ENCODE measurements at regions not wholly inside any gene's neighbourhood (a gene's known extent, or its start where the extent isn't known, plus 50 kb on each side); places are given as distances from the start of the nearest gene placed in this dataset.

- no peak for TF ChIP-seq ZNF462 (CRISPR knock-in tag; IDR thresholded peaks at IDR 0.05)
- no peak for TF ChIP-seq EZH2phosphoT487 (IDR thresholded peaks at IDR 0.05; ENCODE audit: unreplicated experiment)
Observed at GRCh38 chr12:70078161-70078560, 165.1 kb upstream of the CNOT2 start (continued).

GRCh38 chr12:70080566-70080965 lies 162.7 kb upstream of the CNOT2 start:
- ATAC-seq = no peak

More at GRCh38 chr12:70080566-70080965, 162.7 kb upstream of the CNOT2 start:
- Histone ChIP-seq H4K20me1 (replicated peaks; ENCODE audit: insufficient read depth) (no peaks in the 10 kb centered on the region), H3K27me3 (ENCODE audit: insufficient read depth) (no peaks in the 10 kb centered on the region), H3K79me2 (replicated peaks; ENCODE audit: insufficient read depth) (no peaks in the 10 kb centered on the region), H3K9me2 (ENCODE audit: insufficient read depth) (no peaks in the 10 kb centered on the region), H3F3A (replicated peaks; ENCODE audit: low read depth) (no peaks in the 10 kb centered on the region), H3K36me3 (ENCODE audit: insufficient read depth) (no peaks in the 10 kb centered on the region), H2AFZ (no peak overlapping the region), H3K4me1 (ENCODE audit: insufficient read depth) (no peaks in the 10 kb centered on the region; the same call in 1 of the 2 replicates), H3K27ac (ENCODE audit: low read depth) (no peak overlapping the region), H3K4me2 (no peak overlapping the region), H3K4me3 (no peak overlapping the region)
- Mint-ChIP-seq H3K27ac (no peak overlapping the region), H3K4me1 (peaks cover 7% of the 10 kb centered on the region), H3K27me3 (ENCODE audit: insufficient read depth, low read depth, poor library complexity) (no peaks in the 10 kb centered on the region), H3K36me3 (ENCODE audit: low read depth) (peaks cover 2% of the 10 kb centered on the region; the same call in 2 of the 3 replicates), H3K9me3 (peaks cover 13% of the 10 kb centered on the region), H3K4me3 (no peak overlapping the region)
- no peak for TF ChIP-seq JUNB (IDR thresholded peaks at IDR 0.05; ENCODE audit: unreplicated experiment)
- no peak for TF ChIP-seq CTCF (conservative IDR thresholded peaks at IDR 0.05; ENCODE audit: low read depth in 2 of 2)
- TF ChIP-seq NANOG (IDR thresholded peaks at IDR 0.05; ENCODE audit: borderline replicate concordance) = no peak
- no peak for TF ChIP-seq CREB1 (CRISPR knock-in tag; IDR thresholded peaks at IDR 0.05; ENCODE audit: low read depth)
- TF ChIP-seq REST (IDR thresholded peaks at IDR 0.05; ENCODE audit: unreplicated experiment) = no peak
- no peak for TF ChIP-seq EZH2phosphoT487 (IDR thresholded peaks at IDR 0.05; ENCODE audit: unreplicated experiment)
- no peak for TF ChIP-seq EZH2 (IDR thresholded peaks at IDR 0.05; ENCODE audit: low read depth, unreplicated experiment)
- TF ChIP-seq POLR2AphosphoS5 (IDR thresholded peaks at IDR 0.05; ENCODE audit: low read depth) = no peak
- DNase-seq (ENCODE audit: low spot score) = no peak
